GM06990 (cell line): ENCODE measurements at regions not wholly inside any gene's neighbourhood (a gene's known extent, or its start where the extent isn't known, plus 50 kb on each side); places are given as distances from the start of the nearest gene placed in this dataset.

Experiments
- DNase-seq: peaks from one replicate; pipeline ENCODE4 v3.0.0-alpha.2; 2011; ENCODE audit not compliant: insufficient read length; ENCODE audit errors: extremely low read depth
- H3K27me3 ChIP-seq: replicated peaks from 2 replicates; pipeline ENCODE4 v1.6.0; 2011; ENCODE audit warnings: low read length; ENCODE audit not compliant: control insufficient read depth, insufficient read depth
- H3K36me3 ChIP-seq: 2 replicates; pipeline ENCODE4 v1.5.1; 2011; ENCODE audit warnings: low read length; ENCODE audit not compliant: control insufficient read depth, insufficient read depth
- H3K4me3 ChIP-seq: replicated peaks from 2 replicates; pipeline ENCODE4 v1.5.1; 2011; ENCODE audit warnings: low read depth, mild to moderate bottlenecking, control low read depth, low read length
- TF ChIP-seq, protein P1 (sequence below): IDR thresholded peaks from 2 replicates; pipeline ENCODE4 v1.5.1; 2011; ENCODE audit warnings: low read length, control low read depth, mild to moderate bottlenecking, inconsistent platforms; ENCODE audit not compliant: insufficient read depth, poor library complexity, severe bottlenecking

DNA sequence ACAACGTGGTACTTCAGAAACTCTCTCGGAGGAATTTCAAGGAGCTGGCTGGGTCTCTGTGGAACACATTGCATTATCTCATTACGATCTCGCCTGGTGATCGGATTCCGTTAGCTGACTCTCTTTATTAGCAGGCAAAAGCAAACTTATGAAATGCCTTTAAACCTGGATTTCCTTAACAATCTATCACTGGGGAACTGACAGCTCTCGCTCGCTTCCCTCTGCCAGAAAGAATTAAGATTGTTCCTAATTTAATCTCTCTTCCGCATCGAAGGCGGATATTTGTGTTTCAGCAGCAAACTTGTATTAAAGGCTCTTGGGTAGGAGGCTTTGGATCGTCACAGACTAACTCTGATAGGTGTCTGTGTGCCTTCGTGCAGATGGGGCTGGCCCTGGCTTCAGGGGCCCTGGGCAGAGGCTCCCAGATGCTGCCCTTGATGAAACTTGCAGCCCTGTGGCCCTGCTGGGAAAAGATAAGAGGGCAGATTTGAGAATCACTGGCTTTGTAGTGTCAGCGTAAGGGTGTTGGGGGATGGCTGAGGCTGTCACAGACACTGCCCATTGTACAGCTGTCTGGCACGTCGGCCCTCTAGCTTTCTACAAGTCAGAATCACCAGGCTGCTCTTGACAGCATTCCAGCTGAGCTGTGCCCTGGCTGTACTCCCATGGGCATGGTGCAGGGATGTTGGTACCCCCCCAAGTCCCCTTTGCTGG, 162.2 kb upstream of the NECTIN1 start:
- H3K36me3 ChIP-seq: no peaks in the 10 kb centered on the region
- TF ChIP-seq, protein P1, sequence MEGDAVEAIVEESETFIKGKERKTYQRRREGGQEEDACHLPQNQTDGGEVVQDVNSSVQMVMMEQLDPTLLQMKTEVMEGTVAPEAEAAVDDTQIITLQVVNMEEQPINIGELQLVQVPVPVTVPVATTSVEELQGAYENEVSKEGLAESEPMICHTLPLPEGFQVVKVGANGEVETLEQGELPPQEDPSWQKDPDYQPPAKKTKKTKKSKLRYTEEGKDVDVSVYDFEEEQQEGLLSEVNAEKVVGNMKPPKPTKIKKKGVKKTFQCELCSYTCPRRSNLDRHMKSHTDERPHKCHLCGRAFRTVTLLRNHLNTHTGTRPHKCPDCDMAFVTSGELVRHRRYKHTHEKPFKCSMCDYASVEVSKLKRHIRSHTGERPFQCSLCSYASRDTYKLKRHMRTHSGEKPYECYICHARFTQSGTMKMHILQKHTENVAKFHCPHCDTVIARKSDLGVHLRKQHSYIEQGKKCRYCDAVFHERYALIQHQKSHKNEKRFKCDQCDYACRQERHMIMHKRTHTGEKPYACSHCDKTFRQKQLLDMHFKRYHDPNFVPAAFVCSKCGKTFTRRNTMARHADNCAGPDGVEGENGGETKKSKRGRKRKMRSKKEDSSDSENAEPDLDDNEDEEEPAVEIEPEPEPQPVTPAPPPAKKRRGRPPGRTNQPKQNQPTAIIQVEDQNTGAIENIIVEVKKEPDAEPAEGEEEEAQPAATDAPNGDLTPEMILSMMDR: no peak
- H3K4me3 ChIP-seq: no peak overlapping the region

DNA sequence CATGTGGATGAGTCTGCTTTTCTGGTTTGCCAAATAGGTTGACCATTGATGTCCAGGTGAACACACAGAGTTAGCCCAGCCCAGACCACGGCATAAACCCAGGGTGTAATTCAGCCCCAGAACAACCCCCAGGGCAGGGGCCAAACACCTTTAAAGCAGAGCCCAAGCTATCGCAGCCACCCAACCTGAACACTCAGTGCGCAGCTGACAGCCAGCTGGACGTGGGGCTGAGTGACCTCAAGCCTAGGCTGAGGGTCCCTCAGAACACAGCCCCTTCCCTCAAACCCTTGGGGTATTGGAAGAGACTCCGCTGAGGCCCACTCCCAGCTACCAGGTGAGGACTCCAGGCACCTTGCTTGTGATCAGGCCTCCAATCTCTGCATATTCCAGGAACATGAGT, 161.5 kb upstream of the NECTIN1 start:
- Histone ChIP-seq H3K36me3 (no peaks in the 10 kb centered on the region), H3K27me3 (no peaks in the 10 kb centered on the region; the same call in 1 of the 2 replicates), H3K4me3 (no peak overlapping the region)
- no peak for DNase-seq
- TF ChIP-seq, protein P1: no peak

More for the DNA sequence above, 162.2 kb upstream of the NECTIN1 start:
- H3K27me3 ChIP-seq: no peaks in the 10 kb centered on the region
- DNase-seq: no peak

DNA sequence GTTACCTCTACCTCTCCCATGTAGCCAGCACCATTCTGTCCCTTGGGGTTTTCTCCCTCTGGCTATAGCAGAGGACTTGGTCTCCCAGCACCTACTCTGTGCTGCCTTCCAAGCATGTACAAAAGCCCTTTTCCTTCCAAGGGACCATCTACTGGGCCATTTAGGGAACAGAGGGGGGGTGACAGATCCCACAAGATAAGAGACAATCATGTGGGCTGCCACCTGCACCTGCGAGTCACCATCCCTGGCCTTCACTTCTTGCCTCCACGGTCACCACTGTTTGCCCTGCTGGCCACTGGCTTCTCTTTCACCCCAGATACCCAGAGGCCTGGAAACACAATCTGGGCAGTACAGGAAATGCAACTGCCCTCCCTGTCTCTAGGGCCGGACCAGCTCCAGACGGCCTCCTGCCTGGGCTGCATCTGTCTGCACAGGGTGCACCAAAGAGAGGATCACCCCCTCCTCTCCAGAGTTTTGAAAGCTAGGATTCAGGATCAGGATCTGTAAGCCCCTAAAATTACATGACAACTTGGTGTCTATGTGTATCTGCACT, 160.8 kb upstream of the NECTIN1 start:
- Histone ChIP-seq H3K36me3 (no peaks in the 10 kb centered on the region), H3K4me3 (no peak overlapping the region), H3K27me3 (no peaks in the 10 kb centered on the region; the same call in 1 of the 2 replicates)
- TF ChIP-seq, protein P1: no peak
- no peak for DNase-seq

DNA sequence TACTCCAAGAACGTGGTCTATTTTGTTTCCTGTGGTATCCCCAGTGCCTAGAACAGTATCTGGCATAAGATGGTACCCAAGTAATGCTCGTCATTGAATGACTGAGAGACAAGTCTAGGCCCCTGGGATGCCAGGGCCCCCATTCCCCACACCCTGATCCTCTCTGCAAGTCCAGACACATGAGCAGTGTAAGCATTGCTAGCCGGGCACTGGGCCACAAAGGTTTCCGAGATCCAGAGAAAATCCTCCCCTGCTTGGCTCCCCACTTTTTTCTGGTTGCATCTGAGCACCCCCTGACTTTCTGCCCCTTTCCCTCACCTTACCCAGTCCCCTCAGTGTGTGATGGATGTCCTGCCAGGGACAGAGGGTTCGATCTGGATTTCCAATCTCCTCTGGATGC, 160.1 kb upstream of the NECTIN1 start:
- TF ChIP-seq, protein P1: no peak
- no peak for DNase-seq
- Histone ChIP-seq H3K27me3 (no peaks in the 10 kb centered on the region; the same call in none of the 2 replicates), H3K4me3 (no peak overlapping the region), H3K36me3 (no peaks in the 10 kb centered on the region)

DNA sequence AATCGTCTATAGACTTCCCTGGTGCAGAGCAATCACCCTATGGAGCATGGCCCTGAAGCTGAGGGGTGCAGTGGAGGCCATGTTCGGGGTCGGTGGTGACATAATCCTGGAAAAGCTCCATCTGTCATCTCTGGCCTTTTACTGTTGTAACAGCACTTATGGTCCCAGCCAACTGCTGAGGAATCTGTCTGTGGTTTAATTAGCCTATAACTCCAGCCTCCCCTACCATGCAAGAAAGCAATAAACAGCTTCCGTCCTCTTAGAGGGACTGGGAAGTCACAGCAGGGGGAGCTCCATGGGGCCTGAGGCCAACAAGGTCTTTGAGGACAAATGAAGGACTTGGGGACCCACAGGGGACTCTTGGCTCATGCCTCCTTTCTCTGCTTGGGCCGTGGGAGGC, 159.1 kb upstream of the NECTIN1 start:
- no peaks in the 10 kb centered on the region; the same call in none of the 2 replicates for H3K27me3 ChIP-seq
- DNase-seq: no peak
- H3K4me3 ChIP-seq: no peak overlapping the region
- TF ChIP-seq, protein P1: no peak
- no peaks in the 10 kb centered on the region for H3K36me3 ChIP-seq
